ENCODE measurements at regions not wholly inside any gene's neighbourhood (a gene's known extent, or its start where the extent isn't known, plus 50 kb on each side); places are given as distances from the start of the nearest gene placed in this dataset.

DNA sequence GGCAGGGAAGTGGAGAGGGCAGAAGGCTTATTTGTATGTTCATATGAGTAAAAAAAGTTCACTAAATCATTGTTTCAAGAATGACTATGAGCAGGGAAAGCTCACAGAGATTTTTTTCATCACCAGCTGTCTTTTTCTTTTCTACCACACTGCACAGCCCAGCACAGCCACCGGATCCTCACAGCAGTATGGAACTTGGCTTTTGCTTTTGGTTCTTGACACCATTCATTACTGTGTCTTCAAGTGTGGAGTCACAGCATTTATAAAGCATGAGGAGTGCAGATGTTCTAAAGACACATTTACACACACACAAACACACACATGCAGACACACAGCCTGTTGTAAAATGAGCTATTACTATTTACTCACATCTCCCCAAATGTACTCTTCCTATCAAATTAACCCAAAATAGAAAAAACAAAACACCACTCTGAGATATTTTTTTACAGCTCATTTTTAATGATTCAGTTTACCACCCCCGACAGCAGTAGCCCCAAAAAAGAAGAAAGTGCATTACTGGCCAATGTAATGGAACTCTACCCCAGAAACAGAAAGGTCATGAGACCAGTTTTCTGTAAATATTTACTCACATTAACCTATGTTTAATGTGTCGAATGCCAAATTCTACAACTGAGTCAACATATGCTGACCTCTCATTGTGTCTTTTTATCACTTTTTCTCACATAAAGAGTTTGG lies 60.5 kb downstream of the BTG1 start:
- Histone ChIP-seq H3K9me3 (ENCODE audit: low read length) (no peaks in the 10 kb centered on the region), H2AFZ (ENCODE audit: low read length) (no peak overlapping the region), H3K4me1 (ENCODE audit: insufficient read depth, low read length, severe bottlenecking) (peaks cover 9% of the 10 kb centered on the region), H3K4me2 (ENCODE audit: low read length) (no peak overlapping the region), H4K20me1 (ENCODE audit: insufficient read depth, low read length) (no peaks in the 10 kb centered on the region), H3K36me3 (ENCODE audit: insufficient read depth, low read length) (no peaks in the 10 kb centered on the region), H3K79me2 (ENCODE audit: insufficient read depth, low read length) (no peaks in the 10 kb centered on the region), H3K9me2 (ENCODE audit: low read depth, low read length) (no peaks in the 10 kb centered on the region), H3F3A (ENCODE audit: insufficient read depth, low read length) (no peaks in the 10 kb centered on the region), H3K9ac (ENCODE audit: low read length) (no peak overlapping the region), H3K27me3 (ENCODE audit: insufficient read depth, low read length) (no peaks in the 10 kb centered on the region), H3K27ac (ENCODE audit: low read depth, low read length, poor library complexity, severe bottlenecking) (no peak overlapping the region), H3K4me3 (ENCODE audit: low read depth, low read length, poor library complexity, severe bottlenecking) (no peak overlapping the region)
- no peak for TF ChIP-seq EZH2 (IDR thresholded peaks at IDR 0.05; ENCODE audit: borderline replicate concordance, low read length)
- TF ChIP-seq, protein P1, sequence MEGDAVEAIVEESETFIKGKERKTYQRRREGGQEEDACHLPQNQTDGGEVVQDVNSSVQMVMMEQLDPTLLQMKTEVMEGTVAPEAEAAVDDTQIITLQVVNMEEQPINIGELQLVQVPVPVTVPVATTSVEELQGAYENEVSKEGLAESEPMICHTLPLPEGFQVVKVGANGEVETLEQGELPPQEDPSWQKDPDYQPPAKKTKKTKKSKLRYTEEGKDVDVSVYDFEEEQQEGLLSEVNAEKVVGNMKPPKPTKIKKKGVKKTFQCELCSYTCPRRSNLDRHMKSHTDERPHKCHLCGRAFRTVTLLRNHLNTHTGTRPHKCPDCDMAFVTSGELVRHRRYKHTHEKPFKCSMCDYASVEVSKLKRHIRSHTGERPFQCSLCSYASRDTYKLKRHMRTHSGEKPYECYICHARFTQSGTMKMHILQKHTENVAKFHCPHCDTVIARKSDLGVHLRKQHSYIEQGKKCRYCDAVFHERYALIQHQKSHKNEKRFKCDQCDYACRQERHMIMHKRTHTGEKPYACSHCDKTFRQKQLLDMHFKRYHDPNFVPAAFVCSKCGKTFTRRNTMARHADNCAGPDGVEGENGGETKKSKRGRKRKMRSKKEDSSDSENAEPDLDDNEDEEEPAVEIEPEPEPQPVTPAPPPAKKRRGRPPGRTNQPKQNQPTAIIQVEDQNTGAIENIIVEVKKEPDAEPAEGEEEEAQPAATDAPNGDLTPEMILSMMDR (IDR thresholded peaks at IDR 0.05; ENCODE audit: low read length): no peak

DNA sequence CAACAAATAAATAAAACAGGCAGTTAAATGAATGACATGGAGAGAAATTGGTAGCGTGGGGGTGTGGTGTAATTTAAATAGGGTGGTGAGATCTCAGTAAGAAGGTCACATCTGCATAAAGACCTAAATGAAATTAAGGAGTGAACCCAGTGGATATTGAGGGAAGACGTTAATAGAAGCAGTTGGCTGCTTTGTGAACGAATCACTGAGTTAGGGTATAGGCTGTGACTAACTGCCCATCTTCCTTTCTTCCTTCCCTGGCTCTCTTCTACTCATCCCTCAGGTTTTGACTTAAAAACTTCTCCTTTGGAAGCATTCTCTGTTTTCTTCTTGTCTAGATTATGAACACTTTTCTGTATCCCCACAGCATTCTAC lies 64.7 kb downstream of the BTG1 start:
- TF ChIP-seq, protein P1 (IDR thresholded peaks at IDR 0.05; ENCODE audit: low read length): no peak
- no peak for TF ChIP-seq EZH2 (IDR thresholded peaks at IDR 0.05; ENCODE audit: borderline replicate concordance, low read length)
- Histone ChIP-seq H3K4me2 (ENCODE audit: low read length) (peak overlapping the region; percentile 50), H3F3A (ENCODE audit: insufficient read depth, low read length) (no peaks in the 10 kb centered on the region), H3K4me1 (ENCODE audit: insufficient read depth, low read length, severe bottlenecking) (peaks cover 17% of the 10 kb centered on the region), H3K27me3 (ENCODE audit: insufficient read depth, low read length) (no peaks in the 10 kb centered on the region), H3K9me3 (ENCODE audit: low read length) (no peaks in the 10 kb centered on the region), H3K27ac (ENCODE audit: low read depth, low read length, poor library complexity, severe bottlenecking) (no peak overlapping the region), H4K20me1 (ENCODE audit: insufficient read depth, low read length) (no peaks in the 10 kb centered on the region), H3K4me3 (ENCODE audit: low read depth, low read length, poor library complexity, severe bottlenecking) (peak overlapping the region; percentile 11), H3K9me2 (ENCODE audit: low read depth, low read length) (no peaks in the 10 kb centered on the region), H3K9ac (ENCODE audit: low read length) (no peak overlapping the region; the same call in 1 of the 2 replicates), H3K36me3 (ENCODE audit: insufficient read depth, low read length) (no peaks in the 10 kb centered on the region), H3K79me2 (ENCODE audit: insufficient read depth, low read length) (no peaks in the 10 kb centered on the region), H2AFZ (ENCODE audit: low read length) (no peak overlapping the region)

DNA sequence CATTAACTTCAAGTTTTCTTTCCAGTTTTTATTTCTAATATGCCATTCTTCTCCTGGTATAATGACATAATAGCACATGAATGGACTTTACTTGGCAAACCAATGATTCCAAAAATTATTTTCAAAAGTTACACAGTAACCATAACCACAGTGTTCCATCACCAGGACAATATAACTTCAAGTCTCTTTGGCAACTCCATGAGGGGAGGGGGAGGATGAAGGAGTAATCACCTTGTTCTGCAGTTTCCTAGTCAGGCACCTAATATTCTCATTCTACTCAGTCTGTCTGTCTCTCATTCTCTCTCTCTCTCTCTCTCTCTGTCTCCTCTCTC lies 66.6 kb downstream of the BTG1 start:
- Histone ChIP-seq H3K79me2 (ENCODE audit: insufficient read depth, low read length) (no peaks in the 10 kb centered on the region), H3K27ac (ENCODE audit: low read depth, low read length, poor library complexity, severe bottlenecking) (no peak overlapping the region), H3K9ac (ENCODE audit: low read length) (no peak overlapping the region), H3K9me2 (ENCODE audit: low read depth, low read length) (no peaks in the 10 kb centered on the region), H4K20me1 (ENCODE audit: insufficient read depth, low read length) (no peaks in the 10 kb centered on the region), H2AFZ (ENCODE audit: low read length) (no peak overlapping the region), H3K4me1 (ENCODE audit: insufficient read depth, low read length, severe bottlenecking) (peaks cover 31% of the 10 kb centered on the region), H3K36me3 (ENCODE audit: insufficient read depth, low read length) (no peaks in the 10 kb centered on the region), H3K9me3 (ENCODE audit: low read length) (no peaks in the 10 kb centered on the region), H3K27me3 (ENCODE audit: insufficient read depth, low read length) (no peaks in the 10 kb centered on the region), H3F3A (ENCODE audit: insufficient read depth, low read length) (no peaks in the 10 kb centered on the region), H3K4me3 (ENCODE audit: low read depth, low read length, poor library complexity, severe bottlenecking) (no peak overlapping the region), H3K4me2 (ENCODE audit: low read length) (no peak overlapping the region)
- no peak for TF ChIP-seq EZH2 (IDR thresholded peaks at IDR 0.05; ENCODE audit: borderline replicate concordance, low read length)
- TF ChIP-seq, protein P1 (IDR thresholded peaks at IDR 0.05; ENCODE audit: low read length): no peak
